Brain microvascular endothelial cell (primary cell): ENCODE measurements at regions not wholly inside any gene's neighbourhood (a gene's known extent, or its start where the extent isn't known, plus 50 kb on each side); places are given as distances from the start of the nearest gene placed in this dataset.

Experiments
- DNase-seq: peaks from one replicate; pipeline ENCODE4 v3.0.0-alpha.2; 2020
- H3K27ac ChIP-seq: fragments of 250-450 bp; sonication (Bioruptor Pico); 2 replicates; pipeline ENCODE4 v1.5.1; 2020; ENCODE audit warnings: mild to moderate bottlenecking, moderate library complexity
- H3K27me3 ChIP-seq: fragments of 250-450 bp; sonication (Bioruptor Pico); replicated peaks from 2 replicates; pipeline ENCODE4 v1.5.1; 2020; ENCODE audit warnings: mild to moderate bottlenecking
- H3K36me3 ChIP-seq: fragments of 250-450 bp; sonication (Bioruptor Pico); replicated peaks from 2 replicates; pipeline ENCODE4 v1.5.1; 2020; ENCODE audit warnings: mild to moderate bottlenecking
- H3K4me3 ChIP-seq: 2 replicates; pipeline ENCODE4 v1.5.1; 2011; ENCODE audit warnings: low read depth, mild to moderate bottlenecking, control low read depth, low read length, moderate library complexity
- CTCF ChIP-seq: IDR thresholded peaks from 2 replicates; pipeline ENCODE4 v1.5.1; 2011; ENCODE audit warnings: low read depth, mild to moderate bottlenecking, moderate library complexity, low read length, control low read depth, inconsistent platforms; ENCODE audit errors: missing control alignments
- in situ Hi-C: cut with HindIII; loops from 2 replicates; pipeline ENCODE4 v1.10.0; 2017; ENCODE audit warnings: low sequenced_read_pairs, low pct_ligation_motif_present

- no peak overlapping the region for H3K4me3 ChIP-seq
- TF ChIP-seq CTCF, result no peak
- H3K27me3 ChIP-seq, result no peaks in the 10 kb centered on the region
- no peak overlapping the region for H3K27ac ChIP-seq
- no peak for DNase-seq
- in situ Hi-C loops, result no loop called here
- no peaks in the 10 kb centered on the region for H3K36me3 ChIP-seq
Observed at GRCh38 chr10:42973870-42974692, 102.8 kb upstream of the RET start.

- in situ Hi-C loops, result no loop called here
- no peak for DNase-seq
- Histone ChIP-seq H3K4me3 (no peak overlapping the region), H3K27ac (no peak overlapping the region), H3K27me3 (no peaks in the 10 kb centered on the region), H3K36me3 (no peaks in the 10 kb centered on the region)
- TF ChIP-seq CTCF, result no peak
Observed at GRCh38 chr10:42974693-42975002, 102.2 kb upstream of the RET start.

- H3K27me3 ChIP-seq, result no peaks in the 10 kb centered on the region
- no peak overlapping the region for H3K27ac ChIP-seq
- DNase-seq, result no peak
- in situ Hi-C loops, result no loop called here
- no peak for TF ChIP-seq CTCF
- no peaks in the 10 kb centered on the region for H3K36me3 ChIP-seq
- no peak overlapping the region for H3K4me3 ChIP-seq
Observed at GRCh38 chr10:42975005-42975493, 101.8 kb upstream of the RET start.

GRCh38 chr10:42975558-42976340 is 101.1 kb upstream of the RET start:
- H3K27me3 ChIP-seq, result no peaks in the 10 kb centered on the region
- no peak overlapping the region for H3K4me3 ChIP-seq
- no peak overlapping the region for H3K27ac ChIP-seq
- no peak for DNase-seq
- in situ Hi-C loops, result no loop called here
- no peaks in the 10 kb centered on the region for H3K36me3 ChIP-seq
- no peak for TF ChIP-seq CTCF

GRCh38 chr10:42976351-42977031 is 100.4 kb upstream of the RET start:
- no peaks in the 10 kb centered on the region for H3K36me3 ChIP-seq
- no peak overlapping the region for H3K4me3 ChIP-seq
- no peaks in the 10 kb centered on the region for H3K27me3 ChIP-seq
- TF ChIP-seq CTCF, result no peak
- DNase-seq, result no peak
- no peak overlapping the region for H3K27ac ChIP-seq
- in situ Hi-C loops, result no loop called here
